ENCODE measurements at regions not wholly inside any gene's neighbourhood (a gene's known extent, or its start where the extent isn't known, plus 50 kb on each side); places are given as distances from the start of the nearest gene placed in this dataset.

- Mint-ChIP-seq H3K27ac (ENCODE audit: unreplicated experiment) (no peak overlapping the region), H3K9me3 (ENCODE audit: unreplicated experiment) (no peaks in the 10 kb centered on the region), H3K4me1 (ENCODE audit: unreplicated experiment) (peaks cover 1% of the 10 kb centered on the region), H3K27me3 (ENCODE audit: unreplicated experiment) (no peaks in the 10 kb centered on the region), H3K36me3 (ENCODE audit: unreplicated experiment) (no peaks in the 10 kb centered on the region), H3K4me3 (ENCODE audit: unreplicated experiment) (no peak overlapping the region)
- TF ChIP-seq, protein P1, sequence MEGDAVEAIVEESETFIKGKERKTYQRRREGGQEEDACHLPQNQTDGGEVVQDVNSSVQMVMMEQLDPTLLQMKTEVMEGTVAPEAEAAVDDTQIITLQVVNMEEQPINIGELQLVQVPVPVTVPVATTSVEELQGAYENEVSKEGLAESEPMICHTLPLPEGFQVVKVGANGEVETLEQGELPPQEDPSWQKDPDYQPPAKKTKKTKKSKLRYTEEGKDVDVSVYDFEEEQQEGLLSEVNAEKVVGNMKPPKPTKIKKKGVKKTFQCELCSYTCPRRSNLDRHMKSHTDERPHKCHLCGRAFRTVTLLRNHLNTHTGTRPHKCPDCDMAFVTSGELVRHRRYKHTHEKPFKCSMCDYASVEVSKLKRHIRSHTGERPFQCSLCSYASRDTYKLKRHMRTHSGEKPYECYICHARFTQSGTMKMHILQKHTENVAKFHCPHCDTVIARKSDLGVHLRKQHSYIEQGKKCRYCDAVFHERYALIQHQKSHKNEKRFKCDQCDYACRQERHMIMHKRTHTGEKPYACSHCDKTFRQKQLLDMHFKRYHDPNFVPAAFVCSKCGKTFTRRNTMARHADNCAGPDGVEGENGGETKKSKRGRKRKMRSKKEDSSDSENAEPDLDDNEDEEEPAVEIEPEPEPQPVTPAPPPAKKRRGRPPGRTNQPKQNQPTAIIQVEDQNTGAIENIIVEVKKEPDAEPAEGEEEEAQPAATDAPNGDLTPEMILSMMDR (IDR thresholded peaks at IDR 0.05) = no peak
- DNase-seq (ENCODE audit: extremely low spot score, unreplicated experiment) = no peak
Measured at GRCh38 chr12:88931598-88931997, 351.3 kb upstream of the KITLG start.

DNA sequence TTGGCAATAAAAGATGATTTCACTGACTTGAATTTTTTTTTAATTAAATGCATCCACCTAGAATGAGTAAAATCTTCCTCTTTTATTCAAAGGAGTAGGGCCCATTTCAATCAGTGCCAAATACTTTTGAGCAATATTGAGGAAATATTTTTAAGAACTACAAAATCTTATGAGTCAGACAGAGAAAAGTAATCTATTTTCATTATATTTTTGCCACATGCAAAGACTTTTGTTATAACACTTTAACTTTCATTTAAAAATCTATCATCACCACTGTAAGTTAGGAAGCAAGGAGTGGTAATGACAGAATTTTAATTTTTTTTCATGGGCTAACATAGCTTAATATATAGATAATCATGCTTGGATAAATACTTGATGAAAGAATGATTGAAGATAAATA lies 345.2 kb upstream of the KITLG start:
- Mint-ChIP-seq H3K9me3 (ENCODE audit: unreplicated experiment) (no peaks in the 10 kb centered on the region), H3K27ac (ENCODE audit: unreplicated experiment) (no peak overlapping the region), H3K36me3 (ENCODE audit: unreplicated experiment) (no peaks in the 10 kb centered on the region), H3K4me1 (ENCODE audit: unreplicated experiment) (peaks cover 8% of the 10 kb centered on the region), H3K27me3 (ENCODE audit: unreplicated experiment) (peaks cover 2% of the 10 kb centered on the region), H3K4me3 (ENCODE audit: unreplicated experiment) (no peak overlapping the region)
- TF ChIP-seq, protein P1 (IDR thresholded peaks at IDR 0.05) = no peak
- DNase-seq (ENCODE audit: extremely low spot score, unreplicated experiment) = no peak

GRCh38 chr12:88924162-88924561 lies 343.9 kb upstream of the KITLG start:
- Mint-ChIP-seq H3K27ac (ENCODE audit: unreplicated experiment) (no peak overlapping the region), H3K4me1 (ENCODE audit: unreplicated experiment) (peaks cover 8% of the 10 kb centered on the region), H3K4me3 (ENCODE audit: unreplicated experiment) (no peak overlapping the region), H3K36me3 (ENCODE audit: unreplicated experiment) (no peaks in the 10 kb centered on the region), H3K27me3 (ENCODE audit: unreplicated experiment) (peaks cover 2% of the 10 kb centered on the region), H3K9me3 (ENCODE audit: unreplicated experiment) (no peaks in the 10 kb centered on the region)
- no peak for DNase-seq (ENCODE audit: extremely low spot score, unreplicated experiment)
- TF ChIP-seq, protein P1 (IDR thresholded peaks at IDR 0.05) = no peak

GRCh38 chr12:88923631-88924030 lies 343.4 kb upstream of the KITLG start:
- no peak overlapping the region for H3K27ac Mint-ChIP-seq (ENCODE audit: unreplicated experiment)
- H3K9me3 Mint-ChIP-seq (ENCODE audit: unreplicated experiment) = no peaks in the 10 kb centered on the region
- peaks cover 8% of the 10 kb centered on the region for H3K4me1 Mint-ChIP-seq (ENCODE audit: unreplicated experiment)
- no peak for DNase-seq (ENCODE audit: extremely low spot score, unreplicated experiment)
- TF ChIP-seq, protein P1 (IDR thresholded peaks at IDR 0.05) = no peak
- peaks cover 2% of the 10 kb centered on the region for H3K27me3 Mint-ChIP-seq (ENCODE audit: unreplicated experiment)
- no peak overlapping the region for H3K4me3 Mint-ChIP-seq (ENCODE audit: unreplicated experiment)
- H3K36me3 Mint-ChIP-seq (ENCODE audit: unreplicated experiment) = no peaks in the 10 kb centered on the region

DNA sequence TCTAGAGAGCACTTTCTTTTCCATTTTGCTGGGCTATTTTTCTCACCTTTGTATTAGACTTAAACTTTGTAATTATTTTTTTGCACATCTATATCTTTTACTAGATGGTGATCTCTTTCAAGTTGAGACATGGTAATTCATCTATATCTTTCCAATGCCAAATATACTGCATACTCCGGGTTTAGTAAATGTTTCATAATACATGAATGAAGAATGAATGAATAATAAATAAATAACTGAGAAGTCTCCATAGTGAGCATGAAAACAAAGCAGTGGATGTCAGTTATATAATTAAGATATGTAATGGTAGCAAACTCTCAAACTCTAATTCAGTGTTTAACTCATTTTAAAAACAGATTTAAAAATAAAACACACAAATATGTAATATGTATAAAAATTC lies 342.5 kb upstream of the KITLG start:
- Mint-ChIP-seq H3K4me3 (ENCODE audit: unreplicated experiment) (no peak overlapping the region), H3K9me3 (ENCODE audit: unreplicated experiment) (no peaks in the 10 kb centered on the region), H3K4me1 (ENCODE audit: unreplicated experiment) (peaks cover 8% of the 10 kb centered on the region), H3K27ac (ENCODE audit: unreplicated experiment) (no peak overlapping the region), H3K36me3 (ENCODE audit: unreplicated experiment) (no peaks in the 10 kb centered on the region), H3K27me3 (ENCODE audit: unreplicated experiment) (peaks cover 2% of the 10 kb centered on the region)
- TF ChIP-seq, protein P1 (IDR thresholded peaks at IDR 0.05) = no peak
- DNase-seq (ENCODE audit: extremely low spot score, unreplicated experiment) = no peak
